Fibroblast of villous mesenchyme (primary cell): ENCODE measurements at regions not wholly inside any gene's neighbourhood (a gene's known extent, or its start where the extent isn't known, plus 50 kb on each side); places are given as distances from the start of the nearest gene placed in this dataset.

Experiments used
- DNase-seq: peaks from one replicate; pipeline ENCODE4 v3.0.0-alpha.2; 2010; ENCODE audit warnings: low read depth
- H3K4me3 ChIP-seq: 2 replicates; pipeline ENCODE4 v1.5.1; 2011; ENCODE audit warnings: low read depth, mild to moderate bottlenecking, low read length
- TF ChIP-seq, protein P1 (sequence below): IDR thresholded peaks from 2 replicates; pipeline ENCODE4 v1.5.1; 2012; ENCODE audit warnings: low read depth, mild to moderate bottlenecking, low read length; ENCODE audit not compliant: insufficient read depth

- TF ChIP-seq, protein P1, sequence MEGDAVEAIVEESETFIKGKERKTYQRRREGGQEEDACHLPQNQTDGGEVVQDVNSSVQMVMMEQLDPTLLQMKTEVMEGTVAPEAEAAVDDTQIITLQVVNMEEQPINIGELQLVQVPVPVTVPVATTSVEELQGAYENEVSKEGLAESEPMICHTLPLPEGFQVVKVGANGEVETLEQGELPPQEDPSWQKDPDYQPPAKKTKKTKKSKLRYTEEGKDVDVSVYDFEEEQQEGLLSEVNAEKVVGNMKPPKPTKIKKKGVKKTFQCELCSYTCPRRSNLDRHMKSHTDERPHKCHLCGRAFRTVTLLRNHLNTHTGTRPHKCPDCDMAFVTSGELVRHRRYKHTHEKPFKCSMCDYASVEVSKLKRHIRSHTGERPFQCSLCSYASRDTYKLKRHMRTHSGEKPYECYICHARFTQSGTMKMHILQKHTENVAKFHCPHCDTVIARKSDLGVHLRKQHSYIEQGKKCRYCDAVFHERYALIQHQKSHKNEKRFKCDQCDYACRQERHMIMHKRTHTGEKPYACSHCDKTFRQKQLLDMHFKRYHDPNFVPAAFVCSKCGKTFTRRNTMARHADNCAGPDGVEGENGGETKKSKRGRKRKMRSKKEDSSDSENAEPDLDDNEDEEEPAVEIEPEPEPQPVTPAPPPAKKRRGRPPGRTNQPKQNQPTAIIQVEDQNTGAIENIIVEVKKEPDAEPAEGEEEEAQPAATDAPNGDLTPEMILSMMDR = no peak
- no peak overlapping the region for H3K4me3 ChIP-seq
- DNase-seq = no peak
Observed at GRCh38 chr22:49433717-49434611, 393.7 kb downstream of the BRD1 start.

DNA sequence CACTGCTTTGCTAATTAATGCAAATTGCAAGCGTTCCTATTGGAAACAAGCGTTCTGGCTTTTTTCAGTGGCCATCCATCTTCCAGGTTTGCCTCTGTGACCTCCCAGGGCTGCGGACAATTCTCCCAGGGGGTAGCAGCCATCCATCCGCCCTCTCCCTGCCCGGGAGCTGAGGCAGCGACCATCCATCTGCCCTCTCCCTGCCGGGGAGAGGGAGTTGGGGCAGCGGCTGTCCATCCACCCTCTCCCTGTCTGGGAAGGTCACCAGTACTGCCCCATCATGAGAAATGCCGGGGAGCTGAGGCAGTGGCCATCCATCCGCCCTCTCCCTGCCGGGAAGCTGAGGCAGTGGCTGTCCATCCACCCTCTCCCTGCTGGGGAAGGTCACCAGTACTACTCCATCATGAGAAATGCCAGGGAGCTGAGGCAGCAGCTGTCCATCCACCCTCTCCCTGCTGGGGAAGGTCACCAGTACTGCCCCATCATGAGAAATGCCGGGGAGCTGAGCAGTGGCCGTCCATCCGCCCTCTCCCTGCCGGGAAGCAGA is 394.7 kb downstream of the BRD1 start:
- no peak overlapping the region for H3K4me3 ChIP-seq
- no peak for DNase-seq
- TF ChIP-seq, protein P1 = no peak

- DNase-seq = no peak
- H3K4me3 ChIP-seq = no peak overlapping the region
- TF ChIP-seq, protein P1 = no peak
Observed at GRCh38 chr22:49432211-49432896, 395.3 kb downstream of the BRD1 start.

DNA sequence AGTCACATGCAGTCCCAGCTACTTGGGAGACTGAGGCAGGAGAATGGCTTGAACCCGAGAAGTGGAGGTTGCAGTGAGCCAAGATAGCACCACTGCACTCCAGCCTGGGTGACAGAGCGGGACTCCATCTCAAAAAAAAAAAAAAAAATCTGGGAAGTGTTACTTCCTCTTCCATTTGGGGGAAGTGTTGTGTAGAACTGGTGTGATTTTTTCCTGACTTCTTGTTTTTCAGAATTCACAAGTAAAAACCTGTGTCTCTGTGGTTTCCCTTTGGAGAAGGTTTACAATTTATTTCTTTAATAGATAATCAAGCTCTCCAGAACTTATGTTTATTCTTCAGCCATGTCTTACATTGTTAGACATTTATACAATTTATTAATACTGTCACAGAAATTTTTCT is 396.1 kb downstream of the BRD1 start:
- H3K4me3 ChIP-seq = no peak overlapping the region
- TF ChIP-seq, protein P1 = no peak
- no peak for DNase-seq

DNA sequence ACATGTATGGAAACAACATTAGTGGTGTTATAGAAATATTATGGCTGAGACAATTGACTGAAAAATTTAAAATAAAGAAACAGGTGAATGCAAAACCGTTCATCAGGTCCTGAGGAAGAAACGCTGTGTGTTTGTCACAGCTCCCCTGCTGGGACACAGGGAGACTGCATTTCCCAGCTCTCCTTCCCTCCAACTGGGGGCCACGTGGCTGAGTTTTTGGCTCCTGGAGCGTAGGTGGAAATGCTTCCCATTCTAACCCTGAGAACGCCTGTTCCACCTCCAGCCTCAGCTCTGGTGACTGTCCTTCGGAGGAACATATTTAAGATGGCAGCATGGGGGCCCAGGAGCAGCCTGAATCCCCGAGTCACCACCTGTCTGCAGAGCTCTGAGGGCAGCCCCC is 398.6 kb downstream of the BRD1 start:
- no peak overlapping the region for H3K4me3 ChIP-seq
- DNase-seq = no peak
- TF ChIP-seq, protein P1 = no peak

DNA sequence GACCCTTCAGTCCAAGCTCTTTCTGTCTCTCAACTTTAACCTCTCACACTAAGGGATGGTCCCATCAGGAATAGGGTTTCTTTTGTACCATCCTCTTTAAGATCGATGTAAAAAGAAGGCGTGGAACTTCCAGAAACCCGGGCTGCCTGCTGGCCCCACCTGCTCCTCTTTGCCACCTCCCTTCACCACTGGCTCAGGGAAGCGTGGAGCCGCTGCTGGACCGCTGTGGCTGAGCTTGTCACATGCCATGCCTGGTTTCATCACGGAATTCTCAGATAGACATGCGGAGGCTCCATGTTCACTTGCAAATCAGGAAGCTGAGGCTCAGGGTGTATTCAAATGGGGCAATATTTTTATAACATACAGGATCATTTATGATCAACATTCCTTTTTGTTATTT is 399.7 kb downstream of the BRD1 start:
- TF ChIP-seq, protein P1 = no peak
- DNase-seq = no peak
- no peak overlapping the region for H3K4me3 ChIP-seq
